Gastroesophageal sphincter (tissue), 4 donors: ENCODE measurements at regions not wholly inside any gene's neighbourhood (a gene's known extent, or its start where the extent isn't known, plus 50 kb on each side); places are given as distances from the start of the nearest gene placed in this dataset.

Experiments
- ATAC-seq: fragments of 150-250 bp; one replicate; pipeline ENCODE4 v1.9.1; 2016; ENCODE audit warnings: mild to moderate bottlenecking, moderate library complexity
- H3K27ac ChIP-seq, 4 donors: fragments of 200-600 bp; sonication (generic) in 3 of 4; 1 replicate in 3 of 4; 2 replicates in 1 of 4; pipeline ENCODE4 v1.5.1; 2016 to 2019
- H3K27me3 ChIP-seq: fragments of 200-600 bp; sonication (generic); one replicate; pipeline ENCODE4 v1.5.1; 2019
- H3K36me3 ChIP-seq, 2 donors: fragments of 200-600 bp; sonication (generic); one replicate each; pipeline ENCODE4 v1.5.1; 2019; ENCODE audit warnings: control low read depth in 1 of 2
- H3K4me1 ChIP-seq, 3 donors: fragments of 200-600 bp; sonication (generic); 1 replicate in 2 of 3; 2 replicates in 1 of 3; pipeline ENCODE4 v1.5.1; 2016 to 2019; ENCODE audit warnings: control low read depth in 2 of 3
- H3K4me3 ChIP-seq, 2 donors: fragments of 200-600 bp; sonication (generic); one replicate each; pipeline ENCODE4 v1.5.1; 2019; ENCODE audit warnings: mild to moderate bottlenecking in 1 of 2, moderate library complexity in 1 of 2
- H3K9me3 ChIP-seq, 3 donors: fragments of 200-600 bp; sonication (generic); one replicate each; pipeline ENCODE4 v1.5.1; 2017 to 2019; ENCODE audit warnings: control low read depth in 2 of 3
- EP300 ChIP-seq: sonication (generic); formaldehyde crosslinking; IDR thresholded peaks from one replicate; pipeline ENCODE4 v1.6.1; 2017; ENCODE audit warnings: antibody characterized with exemption, mild to moderate bottlenecking
- POLR2A ChIP-seq, 2 donors: fragments of 450-650 bp; IDR thresholded peaks; one replicate each; pipeline ENCODE4 v1.6.1; 2017; ENCODE audit warnings: antibody characterized with exemption in 2 of 2, mild to moderate bottlenecking in 2 of 2, moderate library complexity in 1 of 2
- POLR2AphosphoS5 ChIP-seq: sonication (generic); formaldehyde crosslinking; IDR thresholded peaks from one replicate; pipeline ENCODE4 v1.6.1; 2017; ENCODE audit warnings: antibody characterized with exemption
- WGBS, 2 donors: methylation state at CpG; one replicate each; pipeline ENCODE4 v1.1.5; 2018; ENCODE audit warnings: low coverage in 1 of 2; 5-methylcytosine and 5-hydroxymethylcytosine counted together
- TF ChIP-seq, protein P1 (sequence below), 4 experiments: fragments of 200-600 bp in 2 of 4; fragments of 450-650 bp in 2 of 4; sonication (generic) in 1 of 4; IDR thresholded peaks; one replicate each; pipeline ENCODE4 v1.5.1; 2017 to 2019; ENCODE audit warnings: antibody characterized with exemption in 4 of 4, mild to moderate bottlenecking in 2 of 4, moderate library complexity in 2 of 4

DNA sequence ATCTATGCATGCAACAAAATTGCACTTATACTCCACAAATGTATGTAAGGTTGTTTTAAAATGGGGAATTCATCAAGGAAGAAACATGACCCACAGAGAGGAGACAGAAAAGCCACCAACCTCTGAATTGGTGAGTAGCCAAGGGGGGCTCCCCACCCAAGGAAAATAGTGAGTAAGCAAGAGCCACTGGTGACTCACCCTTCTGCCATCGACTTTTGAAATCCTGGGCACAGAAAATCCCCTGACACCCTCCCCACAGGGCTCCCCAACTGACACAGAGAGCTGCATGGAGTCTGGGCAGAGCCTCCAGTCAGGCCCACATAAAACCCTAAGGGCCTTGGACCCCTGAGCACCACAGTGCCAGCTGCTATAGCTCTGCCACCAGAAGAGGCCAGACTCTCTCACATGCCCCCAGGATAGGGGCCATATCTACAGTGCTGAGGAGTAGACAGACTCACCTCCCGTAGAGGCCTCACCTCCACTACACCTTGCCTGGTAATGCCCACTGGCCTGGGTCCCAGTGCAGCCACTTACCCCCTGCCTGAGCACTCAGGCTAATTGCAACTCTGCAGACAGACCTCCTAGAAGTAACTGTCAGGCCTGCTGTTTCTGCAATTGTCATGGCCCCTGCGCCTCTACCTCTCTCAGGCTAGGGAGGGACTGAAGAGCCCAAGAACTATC lies 244.7 kb upstream of the WSB1 start:
- no peak for ATAC-seq
- Histone ChIP-seq H3K27ac (no peak overlapping the region), H3K36me3 (no peaks in the 10 kb centered on the region), H3K4me1 (no peaks in the 10 kb centered on the region), H3K27me3 (no peaks in the 10 kb centered on the region), H3K4me3 (no peak overlapping the region), H3K9me3 (peaks cover 0 to 10% (median 0%) of the 10 kb centered on the region in 3 donors)
- TF ChIP-seq, protein P1, sequence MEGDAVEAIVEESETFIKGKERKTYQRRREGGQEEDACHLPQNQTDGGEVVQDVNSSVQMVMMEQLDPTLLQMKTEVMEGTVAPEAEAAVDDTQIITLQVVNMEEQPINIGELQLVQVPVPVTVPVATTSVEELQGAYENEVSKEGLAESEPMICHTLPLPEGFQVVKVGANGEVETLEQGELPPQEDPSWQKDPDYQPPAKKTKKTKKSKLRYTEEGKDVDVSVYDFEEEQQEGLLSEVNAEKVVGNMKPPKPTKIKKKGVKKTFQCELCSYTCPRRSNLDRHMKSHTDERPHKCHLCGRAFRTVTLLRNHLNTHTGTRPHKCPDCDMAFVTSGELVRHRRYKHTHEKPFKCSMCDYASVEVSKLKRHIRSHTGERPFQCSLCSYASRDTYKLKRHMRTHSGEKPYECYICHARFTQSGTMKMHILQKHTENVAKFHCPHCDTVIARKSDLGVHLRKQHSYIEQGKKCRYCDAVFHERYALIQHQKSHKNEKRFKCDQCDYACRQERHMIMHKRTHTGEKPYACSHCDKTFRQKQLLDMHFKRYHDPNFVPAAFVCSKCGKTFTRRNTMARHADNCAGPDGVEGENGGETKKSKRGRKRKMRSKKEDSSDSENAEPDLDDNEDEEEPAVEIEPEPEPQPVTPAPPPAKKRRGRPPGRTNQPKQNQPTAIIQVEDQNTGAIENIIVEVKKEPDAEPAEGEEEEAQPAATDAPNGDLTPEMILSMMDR (IDR thresholded peaks at IDR 0.05): no peak
- TF ChIP-seq POLR2AphosphoS5 (no peak), POLR2A (IDR thresholded peaks at IDR 0.05) (no peak), EP300 (no peak)
- WGBS, 2 donors: 17% methylated on average over 1 of the region's 3 CpGs; no CpG with 5 or more reads in 1 of the 2 donors

DNA sequence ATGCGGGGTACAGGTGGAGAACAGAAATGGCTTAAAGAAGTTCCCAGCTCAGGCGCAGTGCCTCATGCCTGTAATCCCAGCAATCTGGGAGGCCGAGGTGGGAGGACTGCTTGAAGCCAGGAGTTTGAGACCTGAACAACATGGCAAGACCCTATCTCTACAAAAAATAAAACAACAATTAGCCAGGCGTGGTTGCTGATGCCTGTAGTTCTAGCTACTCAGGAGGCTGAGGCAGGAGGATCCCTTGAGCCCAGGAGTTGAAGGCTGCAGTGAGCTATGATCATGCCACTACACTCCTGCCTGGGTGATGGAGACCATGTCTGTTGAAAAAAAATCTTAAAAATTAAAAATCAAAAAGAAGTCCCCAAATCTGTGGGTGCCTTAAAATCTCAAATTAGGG lies 228.3 kb upstream of the WSB1 start:
- ATAC-seq: no peak
- 60 to 62% methylated on average over 1 to 4 of the region's 4 CpGs for WGBS, 2 donors

DNA sequence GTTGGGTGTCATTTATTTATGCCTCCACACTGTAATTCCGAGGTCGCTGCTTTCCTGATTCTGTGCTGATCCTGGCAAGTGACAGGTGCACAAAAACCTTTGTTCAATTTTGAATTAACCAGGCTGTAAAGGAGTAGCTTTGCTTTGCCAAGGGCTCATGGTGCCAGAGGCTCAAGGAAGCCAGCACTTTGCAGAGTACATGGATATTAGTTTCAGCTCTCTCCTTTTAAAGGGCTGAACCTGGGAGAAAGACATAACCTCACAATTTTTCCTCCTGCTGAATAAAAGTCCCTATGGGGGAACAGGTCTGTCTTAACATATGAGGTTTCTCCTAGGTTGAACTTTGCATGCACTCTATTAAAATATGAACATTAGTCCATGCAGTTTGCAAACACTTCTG lies 227.6 kb upstream of the WSB1 start:
- peaks cover 18% of the 10 kb centered on the region for H3K27me3 ChIP-seq
- no peaks in the 10 kb centered on the region for H3K9me3 ChIP-seq
- TF ChIP-seq POLR2A (IDR thresholded peaks at IDR 0.05): no peak
- no peak overlapping the region for H3K27ac ChIP-seq
- H3K4me3 ChIP-seq: no peak overlapping the region
- ATAC-seq: no peak
- 45 to 54% methylated on average over 2 of the region's 2 CpGs for WGBS, 2 donors
- no peaks in the 10 kb centered on the region for H3K36me3 ChIP-seq
- H3K4me1 ChIP-seq: no peaks in the 10 kb centered on the region

More for the DNA sequence above, 228.3 kb upstream of the WSB1 start:
- TF ChIP-seq, protein P1 (IDR thresholded peaks at IDR 0.05): no peak
- TF ChIP-seq EP300 (no peak), POLR2AphosphoS5 (no peak), POLR2A (IDR thresholded peaks at IDR 0.05) (no peak)
- Histone ChIP-seq H3K4me3 (no peak overlapping the region), H3K27me3 (peaks cover 18% of the 10 kb centered on the region), H3K27ac (no peak overlapping the region), H3K36me3 (no peaks in the 10 kb centered on the region), H3K4me1 (no peaks in the 10 kb centered on the region), H3K9me3 (no peaks in the 10 kb centered on the region)

DNA sequence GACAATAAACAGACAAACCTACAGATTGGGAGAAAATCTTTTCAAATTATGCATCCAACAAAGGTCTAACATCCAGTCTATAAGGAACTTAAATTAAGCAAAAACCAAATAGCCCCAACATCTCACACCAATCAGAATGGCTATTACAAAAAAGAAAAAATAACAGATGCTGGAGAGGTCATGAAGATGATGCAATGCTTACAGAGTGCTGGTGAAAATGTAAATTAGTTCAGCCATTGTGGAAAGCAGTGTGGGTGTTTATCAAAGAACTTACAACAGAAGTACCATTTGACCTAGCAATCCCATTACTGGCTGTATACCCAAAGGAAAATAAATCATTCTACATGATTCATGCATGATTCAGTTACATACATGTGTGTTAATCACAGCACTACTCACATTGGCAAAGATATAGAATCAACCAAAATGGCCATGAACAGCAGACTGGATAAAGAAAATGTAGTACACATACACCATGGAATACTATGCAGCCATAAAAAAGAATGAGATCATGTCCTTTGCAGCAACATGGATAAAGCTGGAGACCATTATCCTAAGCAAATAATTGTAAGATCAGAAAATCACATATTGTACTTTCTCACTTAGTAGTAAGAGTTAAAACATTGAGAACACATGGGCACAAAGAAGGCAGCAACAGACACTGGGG lies 223.9 kb upstream of the WSB1 start:
- Histone ChIP-seq H3K4me3 (no peak overlapping the region), H3K27ac (no peak overlapping the region), H3K4me1 (no peaks in the 10 kb centered on the region), H3K27me3 (peaks cover 8% of the 10 kb centered on the region), H3K9me3 (no peaks in the 10 kb centered on the region), H3K36me3 (no peaks in the 10 kb centered on the region)
- no peak for ATAC-seq
- TF ChIP-seq POLR2AphosphoS5: no peak
- TF ChIP-seq EP300: no peak
- TF ChIP-seq, protein P1 (IDR thresholded peaks at IDR 0.05): no peak
- no peak for TF ChIP-seq POLR2A (IDR thresholded peaks at IDR 0.05)

DNA sequence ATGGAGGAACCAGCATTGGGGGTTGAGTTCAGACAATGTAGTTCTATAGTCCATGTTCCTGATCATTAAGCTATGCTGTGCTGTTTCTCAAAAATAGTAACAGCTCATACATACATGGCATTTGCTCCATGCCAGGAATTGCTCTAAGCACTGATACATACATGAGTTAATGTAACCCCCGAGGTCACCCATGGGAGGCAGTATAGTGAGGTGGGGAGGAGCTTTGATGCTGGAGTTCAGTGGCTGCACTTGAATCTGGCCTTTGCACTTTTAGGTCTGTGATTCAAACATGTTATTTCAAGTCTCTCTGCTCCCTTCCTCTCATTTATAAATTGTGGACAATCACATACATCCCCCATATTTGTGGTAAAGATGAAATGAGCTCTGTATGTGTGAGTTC lies 223.1 kb upstream of the WSB1 start:
- 43 to 60% methylated on average over 1 of the region's 1 CpG for WGBS, 2 donors
- Histone ChIP-seq H3K27ac (no peak overlapping the region), H3K4me1 (no peaks in the 10 kb centered on the region), H3K27me3 (no peaks in the 10 kb centered on the region), H3K9me3 (no peaks in the 10 kb centered on the region), H3K36me3 (no peaks in the 10 kb centered on the region), H3K4me3 (no peak overlapping the region)
- TF ChIP-seq POLR2A (IDR thresholded peaks at IDR 0.05): no peak
- ATAC-seq: no peak

DNA sequence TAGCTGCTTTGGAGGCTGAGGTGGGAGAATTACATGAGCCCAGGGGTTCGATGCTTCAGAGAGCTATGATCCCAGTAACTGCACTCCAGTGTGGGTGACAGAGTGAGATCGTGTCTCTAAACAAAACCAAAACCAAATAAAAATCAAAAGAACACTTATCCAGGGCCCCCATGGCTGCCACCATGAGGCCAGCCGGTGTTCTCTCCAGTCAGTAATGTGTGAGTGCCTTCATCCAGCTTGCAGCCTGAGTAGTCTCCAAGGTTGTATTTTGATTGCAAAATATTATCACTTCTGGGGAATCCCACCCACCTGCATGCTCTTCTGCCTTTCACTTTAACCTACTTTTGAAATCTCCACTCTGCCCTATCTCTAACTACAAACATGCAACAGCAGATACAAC lies 221.0 kb upstream of the WSB1 start:
- Histone ChIP-seq H3K4me1 (no peaks in the 10 kb centered on the region), H3K27ac (no peak overlapping the region), H3K27me3 (no peaks in the 10 kb centered on the region), H3K36me3 (no peaks in the 10 kb centered on the region), H3K9me3 (no peaks in the 10 kb centered on the region), H3K4me3 (no peak overlapping the region)
- WGBS, 2 donors: 27 to 29% methylated on average over 2 to 3 of the region's 3 CpGs
- ATAC-seq: no peak
- TF ChIP-seq POLR2AphosphoS5 (no peak), POLR2A (IDR thresholded peaks at IDR 0.05) (no peak), EP300 (no peak)
- TF ChIP-seq, protein P1 (IDR thresholded peaks at IDR 0.05): no peak
